Testis (tissue), 2 donors: ENCODE measurements at regions not wholly inside any gene's neighbourhood (a gene's known extent, or its start where the extent isn't known, plus 50 kb on each side); places are given as distances from the start of the nearest gene placed in this dataset.

Source experiments
- POLR2A ChIP-seq: fragments of 450-650 bp; IDR thresholded peaks from one replicate; pipeline ENCODE4 v1.6.1; 2017; ENCODE audit warnings: antibody characterized with exemption, mild to moderate bottlenecking, moderate library complexity
- TF ChIP-seq, protein P1 (sequence below), 3 experiments: fragments of 450-650 bp in 2 of 3; fragments of 200-600 bp in 1 of 3; sonication (generic) in 1 of 3; IDR thresholded peaks; one replicate each; pipeline ENCODE4 v1.5.1; 2016 to 2019; ENCODE audit warnings: antibody characterized with exemption in 3 of 3, mild to moderate bottlenecking in 2 of 3, moderate library complexity in 1 of 3

DNA sequence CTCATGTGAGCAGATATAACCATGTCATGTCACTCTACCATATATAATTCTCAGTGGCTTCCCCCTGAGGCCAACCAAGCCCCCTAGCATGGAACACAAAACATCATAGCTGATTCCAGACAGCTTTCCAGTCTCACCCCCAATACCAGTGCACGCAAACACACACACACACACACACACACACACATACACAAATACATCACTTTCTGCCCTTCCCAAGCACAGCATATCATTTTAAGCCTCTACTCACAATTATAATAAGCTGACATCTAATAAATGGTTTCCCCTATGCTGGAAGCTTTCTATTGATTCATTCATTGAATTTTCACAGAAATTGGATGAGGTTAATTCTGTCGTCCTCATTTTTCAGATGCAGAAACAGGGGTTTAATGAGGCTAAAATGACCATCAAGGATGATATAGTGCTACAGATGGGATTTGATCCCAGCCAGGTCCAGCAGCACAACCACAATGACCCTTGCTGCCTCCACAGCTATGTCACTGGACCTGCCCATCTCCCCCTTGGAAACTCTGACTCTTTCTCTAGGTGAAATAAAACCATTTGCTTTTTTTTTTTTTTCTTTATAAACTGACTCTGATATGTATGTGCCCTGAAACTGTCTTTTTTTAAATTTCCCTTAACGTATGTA is 131.1 kb downstream of the TMEM114 start:
- TF ChIP-seq, protein P1, sequence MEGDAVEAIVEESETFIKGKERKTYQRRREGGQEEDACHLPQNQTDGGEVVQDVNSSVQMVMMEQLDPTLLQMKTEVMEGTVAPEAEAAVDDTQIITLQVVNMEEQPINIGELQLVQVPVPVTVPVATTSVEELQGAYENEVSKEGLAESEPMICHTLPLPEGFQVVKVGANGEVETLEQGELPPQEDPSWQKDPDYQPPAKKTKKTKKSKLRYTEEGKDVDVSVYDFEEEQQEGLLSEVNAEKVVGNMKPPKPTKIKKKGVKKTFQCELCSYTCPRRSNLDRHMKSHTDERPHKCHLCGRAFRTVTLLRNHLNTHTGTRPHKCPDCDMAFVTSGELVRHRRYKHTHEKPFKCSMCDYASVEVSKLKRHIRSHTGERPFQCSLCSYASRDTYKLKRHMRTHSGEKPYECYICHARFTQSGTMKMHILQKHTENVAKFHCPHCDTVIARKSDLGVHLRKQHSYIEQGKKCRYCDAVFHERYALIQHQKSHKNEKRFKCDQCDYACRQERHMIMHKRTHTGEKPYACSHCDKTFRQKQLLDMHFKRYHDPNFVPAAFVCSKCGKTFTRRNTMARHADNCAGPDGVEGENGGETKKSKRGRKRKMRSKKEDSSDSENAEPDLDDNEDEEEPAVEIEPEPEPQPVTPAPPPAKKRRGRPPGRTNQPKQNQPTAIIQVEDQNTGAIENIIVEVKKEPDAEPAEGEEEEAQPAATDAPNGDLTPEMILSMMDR (IDR thresholded peaks at IDR 0.05), result no peak
- TF ChIP-seq POLR2A, result no peak
